ENCODE measurements at regions not wholly inside any gene's neighbourhood (a gene's known extent, or its start where the extent isn't known, plus 50 kb on each side); places are given as distances from the start of the nearest gene placed in this dataset.
"Not testable (repeated sequence)": the region's sequence is repeated elsewhere in the genome, so short reads cannot be mapped to it uniquely, and the experiment has no call there.

- Mint-ChIP-seq H3K9me3 (no peaks in the 10 kb centered on the region), H3K4me3 (no peak overlapping the region), H3K27me3 (no peaks in the 10 kb centered on the region), H3K27ac (no peak overlapping the region), H3K4me1 (ENCODE audit: low read depth) (no peaks in the 10 kb centered on the region), H3K36me3 (ENCODE audit: low read depth) (no peaks in the 10 kb centered on the region)
- intact Hi-C loops (cut with micrococcal nuclease): no loop called here
These were observed 127.2 kb upstream of the SP8 start for GRCh38 chr7:20913853-20914252.

- no peak overlapping the region for H3K4me3 Mint-ChIP-seq
- intact Hi-C loops (cut with micrococcal nuclease): no loop called here
- H3K9me3 Mint-ChIP-seq: no peaks in the 10 kb centered on the region
- H3K4me1 Mint-ChIP-seq (ENCODE audit: low read depth): no peaks in the 10 kb centered on the region
- H3K27me3 Mint-ChIP-seq: no peaks in the 10 kb centered on the region
- no peak overlapping the region for H3K27ac Mint-ChIP-seq
- no peaks in the 10 kb centered on the region for H3K36me3 Mint-ChIP-seq (ENCODE audit: low read depth)
These were observed 129.6 kb upstream of the SP8 start for GRCh38 chr7:20916311-20916710.

- Mint-ChIP-seq H3K4me3 (no peak overlapping the region), H3K9me3 (peaks cover 7% of the 10 kb centered on the region), H3K27me3 (no peaks in the 10 kb centered on the region), H3K36me3 (ENCODE audit: low read depth) (no peaks in the 10 kb centered on the region), H3K27ac (no peak overlapping the region), H3K4me1 (ENCODE audit: low read depth) (no peaks in the 10 kb centered on the region)
- intact Hi-C loops (cut with micrococcal nuclease): no loop called here
These were observed 130.9 kb upstream of the SP8 start for GRCh38 chr7:20917603-20918002.

DNA sequence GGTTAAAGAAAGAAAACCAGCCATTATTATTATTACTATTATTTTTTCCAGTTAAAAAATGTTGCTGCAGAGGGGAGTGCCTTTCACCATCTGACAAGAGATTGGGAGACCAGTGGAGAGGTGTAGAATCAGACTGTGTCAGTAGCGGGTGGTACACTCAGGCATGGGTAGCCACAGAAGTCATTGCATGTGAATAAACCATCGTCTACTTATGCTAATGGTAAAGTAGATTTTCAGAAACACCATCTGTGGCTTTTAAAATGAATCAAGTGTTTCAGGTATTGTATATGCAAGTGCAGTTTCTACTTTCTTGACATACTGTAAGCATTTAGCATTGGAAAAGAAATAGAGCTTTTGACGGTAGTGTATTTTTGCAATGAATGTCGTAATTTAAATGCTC, 131.5 kb upstream of the SP8 start:
- Mint-ChIP-seq H3K36me3 (ENCODE audit: low read depth) (no peaks in the 10 kb centered on the region), H3K9me3 (peaks cover 9% of the 10 kb centered on the region), H3K27me3 (no peaks in the 10 kb centered on the region), H3K27ac (no peak overlapping the region), H3K4me1 (ENCODE audit: low read depth) (no peaks in the 10 kb centered on the region), H3K4me3 (no peak overlapping the region)
- intact Hi-C loops (cut with micrococcal nuclease): no loop called here

DNA sequence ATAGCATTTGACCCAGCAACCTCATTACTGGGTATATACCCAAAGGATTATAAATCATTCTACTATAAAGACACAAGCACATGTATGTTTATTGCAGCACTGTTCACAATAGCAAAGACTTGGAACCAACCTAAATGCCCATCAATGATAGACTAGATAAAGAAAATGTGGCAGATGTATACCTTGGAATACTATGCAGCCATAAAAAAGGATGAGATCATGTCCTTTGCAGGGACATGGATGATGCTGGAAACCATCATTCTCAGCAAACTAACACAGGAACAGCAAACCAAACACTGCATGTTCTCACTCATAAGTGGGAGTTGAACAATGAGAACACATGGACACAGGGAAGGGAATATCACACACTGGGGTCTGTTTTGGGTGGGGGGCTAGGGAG, 140.5 kb upstream of the SP8 start:
- H3K4me1 Mint-ChIP-seq (ENCODE audit: low read depth); H3K4me3 Mint-ChIP-seq; intact Hi-C loops (cut with micrococcal nuclease); H3K27me3 Mint-ChIP-seq; H3K36me3 Mint-ChIP-seq (ENCODE audit: low read depth); H3K27ac Mint-ChIP-seq: not testable (repeated sequence)
- peaks cover 28% of the 10 kb centered on the region for H3K9me3 Mint-ChIP-seq

- intact Hi-C loops (cut with micrococcal nuclease): no loop called here
- Mint-ChIP-seq H3K4me3 (no peak overlapping the region), H3K27ac (no peak overlapping the region)
These were observed 141.3 kb upstream of the SP8 start for GRCh38 chr7:20927976-20928375.

GRCh38 chr7:20929199-20929598, 142.5 kb upstream of the SP8 start:
- intact Hi-C loops (cut with micrococcal nuclease): no loop called here
- H3K36me3 Mint-ChIP-seq (ENCODE audit: low read depth): no peaks in the 10 kb centered on the region
- no peaks in the 10 kb centered on the region for H3K4me1 Mint-ChIP-seq (ENCODE audit: low read depth)
- no peak overlapping the region for H3K4me3 Mint-ChIP-seq
- H3K9me3 Mint-ChIP-seq: peaks cover 22% of the 10 kb centered on the region
- no peak overlapping the region for H3K27ac Mint-ChIP-seq
- no peaks in the 10 kb centered on the region for H3K27me3 Mint-ChIP-seq

More at GRCh38 chr7:20927976-20928375, 141.3 kb upstream of the SP8 start:
- Mint-ChIP-seq H3K4me1 (ENCODE audit: low read depth) (no peaks in the 10 kb centered on the region), H3K27me3 (no peaks in the 10 kb centered on the region), H3K9me3 (peaks cover 22% of the 10 kb centered on the region), H3K36me3 (ENCODE audit: low read depth) (no peaks in the 10 kb centered on the region)

DNA sequence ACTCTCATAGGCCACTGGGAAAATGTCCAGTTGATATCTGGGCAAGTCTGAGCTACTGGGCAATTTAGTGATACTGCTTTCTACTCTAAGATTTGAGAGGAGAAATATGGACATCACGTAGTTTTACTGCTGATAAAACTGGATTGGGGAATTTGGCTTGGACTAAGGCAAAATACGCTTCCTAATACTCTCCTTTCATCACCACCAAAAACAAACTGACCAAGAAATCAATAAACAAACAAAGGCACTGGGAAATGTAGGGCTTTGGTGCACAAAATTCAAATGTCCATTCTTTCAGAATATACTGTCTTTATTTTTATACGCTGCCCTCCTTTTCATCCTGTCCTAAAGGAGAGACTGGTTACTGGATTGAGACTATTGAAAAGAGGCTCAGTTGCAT, 145.1 kb upstream of the SP8 start:
- Mint-ChIP-seq H3K36me3 (ENCODE audit: low read depth) (no peaks in the 10 kb centered on the region), H3K9me3 (peaks cover 3% of the 10 kb centered on the region), H3K27me3 (no peaks in the 10 kb centered on the region)

GRCh38 chr7:20932785-20933527, 146.3 kb upstream of the SP8 start:
- no peak overlapping the region for H3K27ac Mint-ChIP-seq
- H3K4me1 Mint-ChIP-seq (ENCODE audit: low read depth): no peaks in the 10 kb centered on the region
- intact Hi-C loops (cut with micrococcal nuclease): no loop called here
- peaks cover 9% of the 10 kb centered on the region for H3K9me3 Mint-ChIP-seq
- no peaks in the 10 kb centered on the region for H3K36me3 Mint-ChIP-seq (ENCODE audit: low read depth)
- H3K27me3 Mint-ChIP-seq: no peaks in the 10 kb centered on the region
- no peak overlapping the region for H3K4me3 Mint-ChIP-seq

More for the DNA sequence above, 145.1 kb upstream of the SP8 start:
- Mint-ChIP-seq H3K4me1 (ENCODE audit: low read depth) (no peaks in the 10 kb centered on the region), H3K4me3 (no peak overlapping the region), H3K27ac (no peak overlapping the region)
- intact Hi-C loops (cut with micrococcal nuclease): no loop called here

- H3K4me3 Mint-ChIP-seq: no peak overlapping the region
- no peaks in the 10 kb centered on the region for H3K27me3 Mint-ChIP-seq
- no peaks in the 10 kb centered on the region for H3K4me1 Mint-ChIP-seq (ENCODE audit: low read depth)
- H3K27ac Mint-ChIP-seq: no peak overlapping the region
- intact Hi-C loops (cut with micrococcal nuclease): no loop called here
- H3K36me3 Mint-ChIP-seq (ENCODE audit: low read depth): no peaks in the 10 kb centered on the region
- peaks cover 38% of the 10 kb centered on the region for H3K9me3 Mint-ChIP-seq
These were observed 158.8 kb upstream of the SP8 start for GRCh38 chr7:20945451-20945850.

DNA sequence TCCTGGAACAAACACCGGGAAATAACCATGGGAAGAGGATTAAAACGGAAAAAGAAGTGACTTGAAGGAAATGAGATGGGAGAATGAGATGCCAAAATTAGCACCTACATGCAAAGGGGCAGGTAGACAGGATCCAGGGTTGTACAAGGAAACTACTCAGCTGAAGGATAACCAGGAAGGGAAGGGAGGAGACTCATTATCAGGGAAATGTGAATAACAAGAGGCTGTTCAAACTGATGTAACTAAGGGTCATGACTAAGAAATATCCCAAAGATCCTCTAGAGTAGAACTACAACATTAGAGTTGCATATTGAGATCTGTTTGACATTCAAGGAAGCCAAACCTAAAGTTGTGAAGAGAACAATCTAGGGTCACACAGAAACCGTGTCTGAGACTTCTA, 166.2 kb upstream of the SP8 start:
- H3K36me3 Mint-ChIP-seq (ENCODE audit: low read depth): no peaks in the 10 kb centered on the region

DNA sequence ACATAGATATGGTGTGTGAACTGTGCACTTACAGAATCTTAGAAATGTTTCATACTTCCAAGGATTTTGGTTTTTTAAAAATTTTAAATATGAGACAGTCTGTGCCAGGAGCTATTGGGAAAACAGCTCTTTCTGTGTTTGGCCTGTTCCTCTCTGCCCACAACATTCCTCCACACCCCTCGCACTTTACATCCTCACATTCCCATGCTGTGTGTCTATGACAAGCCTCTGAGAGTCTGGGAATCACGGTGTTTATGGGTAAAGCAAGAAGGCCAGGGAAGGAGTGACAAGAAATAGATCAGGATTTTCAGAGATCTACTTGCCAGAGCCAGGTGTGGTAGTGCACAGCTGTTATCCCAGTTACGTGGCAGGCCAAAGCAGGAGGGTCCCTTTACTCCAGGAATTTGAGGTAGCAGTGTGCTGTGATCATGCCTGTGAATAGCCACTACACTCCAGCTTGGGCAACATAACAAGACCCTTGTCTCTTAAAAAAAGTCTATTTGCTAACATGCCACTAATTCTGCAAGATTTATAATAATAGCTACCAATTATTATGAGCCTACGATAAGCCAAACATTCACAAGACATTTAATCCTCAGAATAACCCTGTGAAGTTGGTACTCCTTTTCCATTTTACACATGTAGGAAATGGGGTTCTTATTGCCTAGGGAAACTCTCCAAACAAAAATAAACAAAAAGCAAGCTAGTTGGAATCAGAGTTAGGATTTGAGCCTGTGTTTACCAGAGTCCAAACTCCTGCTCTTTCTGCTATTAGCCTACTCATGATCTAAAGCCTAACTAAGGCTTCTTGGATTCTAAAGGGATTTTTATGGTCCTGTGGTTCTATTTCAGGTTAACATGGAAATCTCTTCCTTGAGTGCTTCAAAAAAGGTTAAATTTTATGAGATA, 168.3 kb upstream of the SP8 start:
- Mint-ChIP-seq H3K9me3 (peaks cover 9% of the 10 kb centered on the region), H3K4me3 (no peak overlapping the region), H3K4me1 (ENCODE audit: low read depth) (no peaks in the 10 kb centered on the region), H3K36me3 (ENCODE audit: low read depth) (no peaks in the 10 kb centered on the region), H3K27ac (no peak overlapping the region), H3K27me3 (no peaks in the 10 kb centered on the region)
- intact Hi-C loops (cut with micrococcal nuclease): no loop called here

More for the DNA sequence above, 166.2 kb upstream of the SP8 start:
- Mint-ChIP-seq H3K9me3 (peaks cover 9% of the 10 kb centered on the region), H3K4me3 (no peak overlapping the region), H3K27me3 (no peaks in the 10 kb centered on the region), H3K27ac (no peak overlapping the region), H3K4me1 (ENCODE audit: low read depth) (no peaks in the 10 kb centered on the region)
- intact Hi-C loops (cut with micrococcal nuclease): no loop called here

DNA sequence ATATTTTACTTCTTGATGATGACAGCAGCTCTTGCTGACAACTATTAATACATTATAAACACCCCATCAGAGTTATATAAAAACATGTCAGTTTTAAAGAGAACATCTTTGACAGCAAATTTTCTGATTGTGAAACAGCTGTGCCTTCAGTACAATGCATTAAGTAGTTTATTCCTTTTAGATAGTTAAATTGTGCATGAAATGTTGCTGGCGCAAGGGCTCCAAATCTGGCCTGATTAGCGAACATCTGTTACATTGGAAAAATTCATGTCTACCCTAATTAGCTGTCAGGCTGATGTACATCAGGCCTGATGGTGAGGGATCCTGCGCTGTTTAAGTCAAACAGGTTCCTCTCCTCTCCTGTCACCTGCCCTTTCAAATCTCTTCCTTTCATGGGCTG, 171.9 kb upstream of the SP8 start:
- H3K27me3 Mint-ChIP-seq: no peaks in the 10 kb centered on the region
- no peaks in the 10 kb centered on the region for H3K4me1 Mint-ChIP-seq (ENCODE audit: low read depth)
- H3K27ac Mint-ChIP-seq: no peak overlapping the region
- intact Hi-C loops (cut with micrococcal nuclease): no loop called here
- H3K36me3 Mint-ChIP-seq (ENCODE audit: low read depth): no peaks in the 10 kb centered on the region
- no peak overlapping the region for H3K4me3 Mint-ChIP-seq
- H3K9me3 Mint-ChIP-seq: peaks cover 9% of the 10 kb centered on the region

- Mint-ChIP-seq H3K36me3 (ENCODE audit: low read depth) (no peaks in the 10 kb centered on the region), H3K4me3 (no peak overlapping the region), H3K27me3 (no peaks in the 10 kb centered on the region), H3K9me3 (peaks cover 9% of the 10 kb centered on the region), H3K4me1 (ENCODE audit: low read depth) (no peaks in the 10 kb centered on the region), H3K27ac (no peak overlapping the region)
- intact Hi-C loops (cut with micrococcal nuclease): no loop called here
These were observed 172.6 kb upstream of the SP8 start for GRCh38 chr7:20959281-20959680.

All from dendritic cell treated with granulocyte-macrophage colony-stimulating factor and Interleukin-4, amounts not matched to agents 40 ng/mL and 50 ng/mL, for 4 days (primary cell).